RWPE1 (cell line): ENCODE measurements at regions not wholly inside any gene's neighbourhood (a gene's known extent, or its start where the extent isn't known, plus 50 kb on each side); places are given as distances from the start of the nearest gene placed in this dataset.
"Not testable (repeated sequence)": the region's sequence is repeated elsewhere in the genome, so short reads cannot be mapped to it uniquely, and the experiment has no call there.

ENCODE experiments used
- CTCF ChIA-PET: fragments of 350-600 bp; sonication (Branson Sonifier 250); formaldehyde crosslinking; extraction: SDS; loops from one replicate; lab custom pipeline; 2021; lab: Yijun Ruan, JAX
- POLR2A ChIA-PET: fragments of 400-600 bp; formaldehyde crosslinking; extraction: SDS; loops from one replicate; lab custom pipeline; 2020; ENCODE audit warnings: antibody characterized with exemption; ENCODE audit not compliant: low non-redundant PET; lab: Yijun Ruan, JAX
- DNase-seq: peaks from one replicate; pipeline ENCODE4 v3.0.0; 2012; ENCODE audit warnings: low spot score
- H3K27ac ChIP-seq: fragments of 450-650 bp; 2 replicates; pipeline ENCODE4 v1.5.1; 2017
- TF ChIP-seq, protein P1 (sequence below): fragments of 450-650 bp; conservative IDR thresholded peaks from 2 replicates; pipeline ENCODE4 v1.5.1; 2017; ENCODE audit warnings: low read depth, mild to moderate bottlenecking

DNA sequence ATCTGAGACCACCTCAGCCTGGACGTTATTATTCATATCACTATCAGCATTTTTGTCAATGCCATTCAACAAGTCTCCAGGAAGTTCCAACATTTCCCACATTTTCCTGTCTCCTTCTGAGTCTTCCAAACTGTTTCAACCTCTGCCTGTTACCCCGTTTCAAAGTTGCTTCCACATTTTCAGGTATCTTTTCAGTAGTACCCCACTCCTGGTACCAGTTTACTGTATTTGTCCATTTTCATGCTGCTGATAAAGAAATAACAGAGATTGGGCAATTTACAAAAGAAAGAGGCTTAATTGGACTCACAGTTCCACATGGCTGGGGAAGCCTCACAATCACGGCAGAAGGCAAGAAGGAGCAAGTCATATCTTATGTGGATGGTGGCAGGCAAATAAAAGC lies 565.5 kb downstream of the FRK start:
- POLR2A ChIA-PET, result no interaction called here
- no peak for DNase-seq
- CTCF ChIA-PET, result no interaction called here
- TF ChIP-seq, protein P1, sequence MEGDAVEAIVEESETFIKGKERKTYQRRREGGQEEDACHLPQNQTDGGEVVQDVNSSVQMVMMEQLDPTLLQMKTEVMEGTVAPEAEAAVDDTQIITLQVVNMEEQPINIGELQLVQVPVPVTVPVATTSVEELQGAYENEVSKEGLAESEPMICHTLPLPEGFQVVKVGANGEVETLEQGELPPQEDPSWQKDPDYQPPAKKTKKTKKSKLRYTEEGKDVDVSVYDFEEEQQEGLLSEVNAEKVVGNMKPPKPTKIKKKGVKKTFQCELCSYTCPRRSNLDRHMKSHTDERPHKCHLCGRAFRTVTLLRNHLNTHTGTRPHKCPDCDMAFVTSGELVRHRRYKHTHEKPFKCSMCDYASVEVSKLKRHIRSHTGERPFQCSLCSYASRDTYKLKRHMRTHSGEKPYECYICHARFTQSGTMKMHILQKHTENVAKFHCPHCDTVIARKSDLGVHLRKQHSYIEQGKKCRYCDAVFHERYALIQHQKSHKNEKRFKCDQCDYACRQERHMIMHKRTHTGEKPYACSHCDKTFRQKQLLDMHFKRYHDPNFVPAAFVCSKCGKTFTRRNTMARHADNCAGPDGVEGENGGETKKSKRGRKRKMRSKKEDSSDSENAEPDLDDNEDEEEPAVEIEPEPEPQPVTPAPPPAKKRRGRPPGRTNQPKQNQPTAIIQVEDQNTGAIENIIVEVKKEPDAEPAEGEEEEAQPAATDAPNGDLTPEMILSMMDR, result no peak
- H3K27ac ChIP-seq, result no peak overlapping the region

DNA sequence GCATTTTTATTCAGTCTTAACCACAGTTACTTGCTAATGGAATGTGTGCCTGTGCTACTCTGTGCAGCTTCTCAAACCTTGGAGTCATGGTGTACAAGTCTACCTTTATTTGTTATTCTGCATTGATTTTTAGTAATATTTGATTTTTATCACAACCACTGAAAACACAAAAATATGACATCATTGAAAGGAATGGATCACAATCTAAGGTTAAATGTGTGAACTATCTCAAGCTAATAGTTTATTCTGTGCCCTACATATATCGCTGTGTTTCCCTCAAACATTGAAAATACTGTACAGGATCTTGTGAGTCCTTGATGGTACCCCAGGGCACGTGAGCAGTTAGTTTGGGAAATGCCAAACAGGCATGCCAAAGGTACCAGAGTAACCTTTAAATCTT lies 573.4 kb downstream of the FRK start:
- TF ChIP-seq, protein P1, result no peak
- ChIA-PET POLR2A (no interaction called here), CTCF (no interaction called here)
- no peak overlapping the region for H3K27ac ChIP-seq
- no peak for DNase-seq

DNA sequence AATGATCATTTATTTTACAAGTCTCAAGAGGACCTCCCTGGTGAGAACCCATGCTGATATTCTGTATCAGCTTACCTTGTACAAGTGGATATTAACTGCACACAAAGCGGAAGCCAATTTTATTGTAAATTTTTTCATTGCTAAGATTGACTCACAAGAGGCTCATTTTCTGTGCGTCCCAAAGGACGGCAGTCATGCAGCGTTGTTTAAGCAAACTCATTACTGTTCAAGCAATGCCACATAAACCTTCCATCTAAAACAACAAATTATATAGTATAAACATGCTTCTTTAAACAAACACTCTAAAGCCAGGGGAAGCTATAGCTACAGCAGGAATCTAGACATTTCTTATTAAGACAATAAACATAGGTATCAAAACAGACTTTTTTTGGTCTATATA lies 575.3 kb downstream of the FRK start:
- ChIA-PET CTCF (no interaction called here), POLR2A (no interaction called here)
- TF ChIP-seq, protein P1, result no peak
- no peak overlapping the region for H3K27ac ChIP-seq
- DNase-seq, result no peak

DNA sequence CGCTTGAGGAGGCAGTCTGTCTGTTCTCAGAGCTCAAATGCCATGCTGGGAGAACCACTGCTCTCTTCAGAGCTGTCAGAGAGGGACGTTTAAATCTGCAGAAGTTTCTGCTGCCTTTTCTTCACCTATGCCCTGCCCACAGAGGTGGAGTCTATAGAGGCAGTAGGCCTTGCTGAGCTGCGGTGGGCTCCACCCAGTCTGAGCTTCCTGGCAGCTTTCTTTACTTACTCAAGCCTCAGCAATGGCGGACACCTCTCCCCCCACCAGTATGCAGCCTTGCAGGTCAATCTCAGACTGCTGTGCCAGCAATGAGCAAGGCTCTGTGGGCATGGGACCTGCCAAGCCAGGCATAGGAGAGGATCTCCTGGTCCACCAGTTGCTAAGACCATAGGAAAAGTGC lies 580.1 kb downstream of the FRK start:
- H3K27ac ChIP-seq, POLR2A ChIA-PET, CTCF ChIA-PET, DNase-seq: not testable (repeated sequence)

DNA sequence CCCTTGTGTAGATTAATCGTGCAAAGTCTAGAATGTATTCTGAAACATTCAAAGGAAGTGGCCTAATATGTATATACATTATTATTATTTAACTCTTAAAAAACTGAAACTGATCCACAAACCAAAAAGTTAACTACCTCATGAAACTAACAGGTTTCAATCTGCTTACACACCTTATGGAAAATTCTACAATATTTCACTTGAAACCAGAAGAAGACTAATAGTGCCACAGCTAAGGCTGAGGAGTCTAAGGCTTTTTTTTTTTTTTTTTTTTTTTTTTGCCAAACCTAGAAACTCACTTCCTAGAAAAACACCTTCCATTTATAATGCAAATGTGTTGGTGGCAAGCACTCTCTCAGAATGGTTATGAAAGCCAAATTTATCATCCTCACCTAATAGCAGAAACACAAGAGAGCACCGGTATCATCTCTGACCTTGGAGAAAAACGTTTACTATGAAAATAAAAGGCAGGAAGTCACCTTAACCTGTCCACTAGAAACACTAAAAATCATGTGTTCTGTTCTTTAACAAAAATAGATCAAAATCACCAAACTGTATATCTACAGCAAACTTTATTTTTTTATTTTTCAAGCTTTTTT lies 586.1 kb downstream of the FRK start:
- no peak for DNase-seq
- H3K27ac ChIP-seq, result no peak overlapping the region
- ChIA-PET CTCF (interaction anchor here (0.6 kb wide), 1 partner anchor 519 kb away, joined by 3 read pairs; no protein-coding TSS in a partner anchor), POLR2A (no interaction called here)
- TF ChIP-seq, protein P1, result no peak

DNA sequence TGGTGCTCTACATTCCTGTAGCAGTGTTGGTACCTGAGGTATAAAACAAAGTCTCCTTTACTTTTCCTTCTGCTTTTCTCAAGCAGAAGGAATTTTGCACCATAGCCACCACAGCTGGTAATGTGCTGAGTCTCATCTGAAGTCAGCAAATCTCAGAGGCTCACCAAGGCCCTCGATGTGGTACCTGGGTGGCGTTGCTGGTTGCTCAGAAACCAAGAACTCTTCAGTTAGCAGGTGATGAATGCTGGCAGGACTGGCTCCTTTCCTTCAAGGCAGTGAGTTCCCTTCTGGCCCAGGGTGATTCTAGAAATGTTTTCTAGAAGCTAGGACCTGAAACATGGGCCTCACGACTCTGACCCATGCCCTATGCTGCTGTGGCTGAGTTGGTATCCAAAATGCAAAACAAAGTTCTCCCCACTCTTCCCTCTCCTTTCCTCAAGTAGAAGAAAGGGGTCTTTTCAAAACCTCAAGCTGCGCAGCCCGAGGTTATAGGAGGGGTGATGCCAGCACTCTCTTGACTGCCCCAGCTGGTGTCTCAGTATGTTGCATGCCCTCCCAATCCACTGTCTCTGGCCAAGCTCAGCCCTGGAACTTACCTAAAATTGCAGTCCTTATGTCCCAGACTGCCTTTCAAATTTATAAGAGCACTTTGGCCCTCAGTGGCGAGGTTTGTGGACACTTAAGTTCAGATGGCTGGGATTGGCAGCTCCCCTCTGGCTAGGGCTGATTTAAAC lies 592.3 kb downstream of the FRK start:
- TF ChIP-seq, protein P1, result no peak
- CTCF ChIA-PET, result no interaction called here
- POLR2A ChIA-PET, result no interaction called here

DNA sequence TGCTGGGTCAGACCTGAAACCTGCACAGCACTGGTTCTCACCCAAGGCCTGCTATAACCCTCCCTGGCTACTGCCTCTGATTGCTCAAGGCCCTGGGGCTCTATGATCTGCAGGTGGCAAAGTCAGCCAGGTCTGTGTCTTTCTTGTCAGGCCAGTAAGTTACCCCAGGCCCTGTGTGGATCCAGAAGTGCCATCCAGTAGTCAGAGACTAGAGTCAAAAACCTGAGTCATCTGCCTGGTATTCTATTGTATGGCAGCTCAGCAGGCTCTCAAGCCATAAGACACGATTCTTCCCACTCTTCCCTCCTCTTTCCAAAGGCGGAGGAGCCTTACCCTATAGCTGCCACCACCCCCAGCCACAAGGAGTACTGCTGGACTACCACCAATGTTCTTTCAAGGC lies 593.0 kb downstream of the FRK start:
- TF ChIP-seq, protein P1, result no peak
- DNase-seq, result no peak
- H3K27ac ChIP-seq, result no peak overlapping the region
- ChIA-PET POLR2A (no interaction called here), CTCF (no interaction called here)

More for the DNA sequence above, 592.3 kb downstream of the FRK start:
- H3K27ac ChIP-seq, result no peak overlapping the region
- DNase-seq, result no peak
